DND-41 (cell line): ENCODE measurements at regions not wholly inside any gene's neighbourhood (a gene's known extent, or its start where the extent isn't known, plus 50 kb on each side); places are given as distances from the start of the nearest gene placed in this dataset.

Experiments
- ATAC-seq: fragments of 200-7000 bp; cut with Tn5 transposase; 3 replicates; pipeline ENCODE4 v1.9.1; 2021; ENCODE audit warnings: low read depth; ENCODE audit not compliant: insufficient read depth
- DNase-seq: peaks from one replicate; pipeline ENCODE4 v3.0.0-alpha.2; 2020
- H2AFZ ChIP-seq: 2 replicates; pipeline ENCODE4 v1.6.0; 2012; ENCODE audit warnings: low read depth, low read length
- H3K27ac ChIP-seq: 2 replicates; pipeline ENCODE4 v1.5.1; 2012; ENCODE audit warnings: low read length, inconsistent platforms
- H3K27me3 ChIP-seq: fragments of 200-600 bp; sonication (generic); 2 replicates; pipeline ENCODE4 v1.6.0; 2012; ENCODE audit warnings: low read length, mild to moderate bottlenecking, inconsistent platforms; ENCODE audit not compliant: insufficient read depth, poor library complexity
- H3K36me3 ChIP-seq: 2 replicates; pipeline ENCODE4 v1.5.1; 2012; ENCODE audit warnings: low read length, inconsistent platforms; ENCODE audit not compliant: insufficient read depth
- H3K4me1 ChIP-seq: 2 replicates; pipeline ENCODE4 v1.5.1; 2012; ENCODE audit warnings: mild to moderate bottlenecking, low read length; ENCODE audit not compliant: insufficient read depth
- H3K4me2 ChIP-seq: 2 replicates; pipeline ENCODE4 v1.6.0; 2012; ENCODE audit warnings: mild to moderate bottlenecking, moderate library complexity, low read length, inconsistent platforms; ENCODE audit not compliant: insufficient read depth
- H3K4me3 ChIP-seq, 2 experiments: fragments of 200-600 bp in 1 of 2; shearing (Covaris generic) in 1 of 2; 2 replicates each; pipeline ENCODE4 v1.5.1; 2012 to 2016; ENCODE audit warnings: inconsistent platforms in 2 of 2, low read length in 2 of 2, mild to moderate bottlenecking in 2 of 2, low read depth in 1 of 2, moderate library complexity in 1 of 2
- H3K79me2 ChIP-seq: 2 replicates; pipeline ENCODE4 v1.6.0; 2012; ENCODE audit warnings: low read length, inconsistent platforms; ENCODE audit not compliant: insufficient read depth
- H3K9ac ChIP-seq: 2 replicates; pipeline ENCODE4 v1.6.0; 2012; ENCODE audit warnings: low read depth, mild to moderate bottlenecking, inconsistent platforms, low read length, moderate library complexity
- H3K9me3 ChIP-seq: 2 replicates; pipeline ENCODE4 v1.5.1; 2012; ENCODE audit warnings: low read length, moderate library complexity, mild to moderate bottlenecking, inconsistent platforms; ENCODE audit not compliant: insufficient read depth, severe bottlenecking
- H4K20me1 ChIP-seq: 2 replicates; pipeline ENCODE4 v1.6.0; 2012; ENCODE audit warnings: low read length; ENCODE audit not compliant: insufficient read depth
- CTCF ChIP-seq: IDR thresholded peaks from 2 replicates; pipeline ENCODE4 v1.5.1; 2012; ENCODE audit warnings: borderline replicate concordance, low read length, moderate library complexity, mild to moderate bottlenecking; ENCODE audit not compliant: poor library complexity, severe bottlenecking; ENCODE audit errors: extremely low read depth
- EZH2 ChIP-seq: IDR thresholded peaks from 3 replicates; pipeline ENCODE4 v1.6.1; 2012; ENCODE audit warnings: borderline replicate concordance, low read depth, mild to moderate bottlenecking, moderate library complexity, low read length, inconsistent platforms; ENCODE audit not compliant: severe bottlenecking

DNA sequence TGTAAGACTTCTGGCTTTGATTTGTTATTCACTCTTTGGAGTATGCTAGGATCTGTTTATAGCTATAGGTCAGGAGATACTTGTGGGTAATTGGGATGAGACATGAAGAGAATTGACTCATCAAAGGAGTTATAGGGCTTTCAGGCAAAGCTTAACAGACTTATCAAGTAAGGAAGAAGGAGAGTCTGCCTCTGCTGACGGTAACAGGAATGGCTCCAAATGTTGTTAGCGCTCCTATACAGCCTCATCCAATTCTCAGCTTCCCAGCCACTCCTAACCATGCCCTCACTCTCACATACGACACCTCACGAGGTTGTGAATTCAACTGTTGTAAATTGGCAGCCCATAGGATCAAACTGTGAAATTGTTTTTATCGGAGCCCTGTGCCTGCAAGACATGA lies 140.5 kb downstream of the KCNA5 start:
- Histone ChIP-seq H3K27me3 (peaks cover 7% of the 10 kb centered on the region), H3K36me3 (no peaks in the 10 kb centered on the region), H3K4me2 (no peak overlapping the region), H3K27ac (no peak overlapping the region), H3K79me2 (no peaks in the 10 kb centered on the region), H3K4me3 (no peak overlapping the region), H3K9me3 (no peaks in the 10 kb centered on the region), H4K20me1 (no peaks in the 10 kb centered on the region), H3K4me1 (no peaks in the 10 kb centered on the region), H3K9ac (no peak overlapping the region), H2AFZ (no peak overlapping the region)
- TF ChIP-seq EZH2 (no peak), CTCF (peak; percentile 5)
- ATAC-seq: no peak
- no peak for DNase-seq

DNA sequence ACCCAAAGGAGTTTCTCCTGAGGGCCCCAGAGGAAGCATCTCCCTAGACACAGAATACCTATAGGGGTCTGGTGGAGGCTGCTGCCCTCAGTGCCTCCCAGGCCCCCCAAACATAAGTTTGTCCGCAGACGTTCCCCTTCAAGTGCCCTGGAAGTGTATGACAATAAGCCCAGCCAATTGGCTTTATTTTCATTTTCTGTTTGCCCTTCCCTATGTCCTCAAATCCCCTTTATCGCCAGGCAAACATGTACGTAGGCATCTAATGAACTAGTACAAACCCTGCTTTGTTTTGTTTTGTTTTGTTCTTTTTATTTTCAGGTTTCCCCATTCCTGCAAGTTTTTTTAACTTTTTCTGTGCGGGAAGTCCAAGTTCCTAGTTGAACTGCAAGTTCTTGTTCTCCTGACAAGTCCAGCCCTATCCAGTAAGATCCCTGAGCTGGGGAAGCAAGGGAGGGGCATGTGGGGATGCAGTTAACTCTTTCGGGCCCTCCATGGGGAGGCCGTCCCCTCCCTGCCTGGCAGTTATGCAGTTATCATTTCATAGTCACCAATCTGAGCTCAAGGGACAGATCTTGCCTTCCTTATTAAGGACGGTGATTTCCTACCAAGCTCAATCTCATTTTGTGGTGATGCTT lies 141.9 kb downstream of the KCNA5 start:
- Histone ChIP-seq H2AFZ (no peak overlapping the region), H3K27me3 (peaks cover 13% of the 10 kb centered on the region), H3K4me3 (no peak overlapping the region), H3K9me3 (no peaks in the 10 kb centered on the region), H3K27ac (no peak overlapping the region), H3K79me2 (no peaks in the 10 kb centered on the region), H3K4me1 (no peaks in the 10 kb centered on the region), H3K9ac (no peak overlapping the region), H3K36me3 (no peaks in the 10 kb centered on the region), H4K20me1 (no peaks in the 10 kb centered on the region), H3K4me2 (no peak overlapping the region)
- DNase-seq (no peak), ATAC-seq (no peak)
- TF ChIP-seq CTCF (no peak), EZH2 (no peak)

- no peaks in the 10 kb centered on the region for H3K79me2 ChIP-seq
- no peak for DNase-seq
- H4K20me1 ChIP-seq: no peaks in the 10 kb centered on the region
- no peaks in the 10 kb centered on the region for H3K4me1 ChIP-seq
- no peak overlapping the region for H3K4me3 ChIP-seq
- no peaks in the 10 kb centered on the region for H3K9me3 ChIP-seq
- TF ChIP-seq CTCF (no peak), EZH2 (no peak)
- H2AFZ ChIP-seq: no peak overlapping the region
- peaks cover 13% of the 10 kb centered on the region for H3K27me3 ChIP-seq
- H3K27ac ChIP-seq: no peak overlapping the region
- no peak overlapping the region for H3K9ac ChIP-seq
- H3K4me2 ChIP-seq: no peak overlapping the region
- no peak for ATAC-seq
- no peaks in the 10 kb centered on the region for H3K36me3 ChIP-seq
Measured at GRCh38 chr12:5186715-5187114, 143.0 kb downstream of the KCNA5 start.

DNA sequence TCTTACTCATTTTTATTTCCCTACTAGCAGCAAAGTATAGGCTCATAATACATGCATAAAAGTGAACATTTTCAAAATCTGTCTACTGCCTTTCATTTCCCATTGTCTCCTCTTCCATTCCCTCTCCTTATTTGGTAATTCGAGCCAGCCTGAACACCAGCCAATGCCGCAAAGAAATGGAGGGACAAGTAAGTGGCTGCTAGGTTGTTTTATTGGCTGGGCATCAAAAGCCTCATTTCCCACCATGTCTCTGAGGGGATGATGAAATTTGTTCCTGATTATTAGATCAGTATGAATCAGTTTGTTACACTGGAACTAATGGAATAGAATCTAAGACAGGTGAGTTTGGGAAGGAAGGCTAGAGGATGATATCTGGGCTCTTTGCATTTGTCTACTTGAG lies 143.5 kb downstream of the KCNA5 start:
- ATAC-seq (no peak), DNase-seq (no peak)
- TF ChIP-seq EZH2 (no peak), CTCF (no peak)
- H3K4me2 ChIP-seq: no peak overlapping the region
- peaks cover 13% of the 10 kb centered on the region for H3K27me3 ChIP-seq
- no peak overlapping the region for H2AFZ ChIP-seq
- H3K9me3 ChIP-seq: no peaks in the 10 kb centered on the region
- H3K79me2 ChIP-seq: no peaks in the 10 kb centered on the region
- no peaks in the 10 kb centered on the region for H3K4me1 ChIP-seq
- H3K4me3 ChIP-seq: no peak overlapping the region
- no peak overlapping the region for H3K9ac ChIP-seq
- no peaks in the 10 kb centered on the region for H4K20me1 ChIP-seq
- no peaks in the 10 kb centered on the region for H3K36me3 ChIP-seq
- no peak overlapping the region for H3K27ac ChIP-seq
